ENCODE measurements at regions not wholly inside any gene's neighbourhood (a gene's known extent, or its start where the extent isn't known, plus 50 kb on each side); places are given as distances from the start of the nearest gene placed in this dataset.

GRCh38 chr6:92126088-92126487 is 1293.3 kb downstream of the EPHA7 start:
- Histone ChIP-seq H3F3A (ENCODE audit: insufficient read depth, low read length, poor library complexity, severe bottlenecking) (no peaks in the 10 kb centered on the region), H3K9me3 (ENCODE audit: low read length) (no peaks in the 10 kb centered on the region), H3K27ac (ENCODE audit: low read length) (no peak overlapping the region), H3K4me3 (ENCODE audit: low read length) (no peak overlapping the region), H3K36me3 (ENCODE audit: insufficient read depth, low read length) (no peaks in the 10 kb centered on the region), H3K9ac (ENCODE audit: low read length) (no peak overlapping the region), H3K79me2 (replicated peaks; ENCODE audit: insufficient read depth, low read length) (no peaks in the 10 kb centered on the region), H4K20me1 (ENCODE audit: insufficient read depth) (no peaks in the 10 kb centered on the region), H3K9me2 (ENCODE audit: insufficient read depth, low read length) (no peaks in the 10 kb centered on the region), H3K27me3 (ENCODE audit: insufficient read depth, low read depth, low read length) (no peaks in the 10 kb centered on the region), H2AFZ (ENCODE audit: low read depth, low read length) (no peak overlapping the region), H3K4me2 (ENCODE audit: low read length) (no peak overlapping the region)
- TF ChIP-seq EZH2 (IDR thresholded peaks at IDR 0.05; ENCODE audit: borderline replicate concordance, insufficient read depth, low read length, poor library complexity, severe bottlenecking), result no peak
- TF ChIP-seq CTCF (IDR thresholded peaks at IDR 0.05; ENCODE audit: poor library complexity, severe bottlenecking), result no peak
- no peak for TF ChIP-seq MXI1 (conservative IDR thresholded peaks at IDR 0.05; ENCODE audit: poor library complexity, severe bottlenecking)
- no peak for TF ChIP-seq REST (IDR thresholded peaks at IDR 0.05; ENCODE audit: borderline replicate concordance)
- no peak for TF ChIP-seq EP300 (conservative IDR thresholded peaks at IDR 0.05; ENCODE audit: poor library complexity, severe bottlenecking)
- no peak for TF ChIP-seq SMC3 (conservative IDR thresholded peaks at IDR 0.05; ENCODE audit: poor library complexity)
- TF ChIP-seq RAD21 (conservative IDR thresholded peaks at IDR 0.05), result no peak
- TF ChIP-seq TAF1 (IDR thresholded peaks at IDR 0.05; ENCODE audit: low read depth), result no peak
- no peak for TF ChIP-seq POLR2AphosphoS5 (IDR thresholded peaks at IDR 0.05)

- Histone ChIP-seq H3K9me2 (ENCODE audit: insufficient read depth, low read length) (no peaks in the 10 kb centered on the region), H3K27me3 (ENCODE audit: insufficient read depth, low read depth, low read length) (no peaks in the 10 kb centered on the region), H3K27ac (ENCODE audit: low read length) (no peak overlapping the region), H3K4me3 (ENCODE audit: low read length) (no peak overlapping the region), H3K9ac (ENCODE audit: low read length) (no peak overlapping the region), H3K79me2 (replicated peaks; ENCODE audit: insufficient read depth, low read length) (no peaks in the 10 kb centered on the region), H2AFZ (ENCODE audit: low read depth, low read length) (no peak overlapping the region), H3K9me3 (ENCODE audit: low read length) (no peaks in the 10 kb centered on the region), H3K36me3 (ENCODE audit: insufficient read depth, low read length) (no peaks in the 10 kb centered on the region), H3K4me2 (ENCODE audit: low read length) (no peak overlapping the region), H3F3A (ENCODE audit: insufficient read depth, low read length, poor library complexity, severe bottlenecking) (no peaks in the 10 kb centered on the region), H4K20me1 (ENCODE audit: insufficient read depth) (no peaks in the 10 kb centered on the region)
- no peak for TF ChIP-seq EP300 (conservative IDR thresholded peaks at IDR 0.05; ENCODE audit: poor library complexity, severe bottlenecking)
- TF ChIP-seq EZH2 (IDR thresholded peaks at IDR 0.05; ENCODE audit: borderline replicate concordance, insufficient read depth, low read length, poor library complexity, severe bottlenecking), result no peak
- no peak for TF ChIP-seq REST (IDR thresholded peaks at IDR 0.05; ENCODE audit: borderline replicate concordance)
- TF ChIP-seq POLR2AphosphoS5 (IDR thresholded peaks at IDR 0.05), result no peak
- TF ChIP-seq TAF1 (IDR thresholded peaks at IDR 0.05; ENCODE audit: low read depth), result no peak
- TF ChIP-seq SMC3 (conservative IDR thresholded peaks at IDR 0.05; ENCODE audit: poor library complexity), result no peak
- no peak for TF ChIP-seq RAD21 (conservative IDR thresholded peaks at IDR 0.05)
Observed at GRCh38 chr6:92125681-92126080, 1293.7 kb downstream of the EPHA7 start.
